Fibroblast of skin of left biceps (primary cell): ENCODE measurements at regions not wholly inside any gene's neighbourhood (a gene's known extent, or its start where the extent isn't known, plus 50 kb on each side); places are given as distances from the start of the nearest gene placed in this dataset.
A peak's percentile ranks its signal among the peaks of the same experiment; 100 is the strongest.

ENCODE experiments used
- DNase-seq, 2 experiments: peaks; one replicate each; pipeline ENCODE4 v3.0.0-alpha.2; 2013; ENCODE audit warnings: low read depth in 2 of 2

- no peak for DNase-seq
These were observed 75.2 kb upstream of the ADGRF1 start for GRCh38 chr6:47117314-47117713.

GRCh38 chr6:47116606-47117005 is 74.5 kb upstream of the ADGRF1 start:
- DNase-seq = no peak

DNA sequence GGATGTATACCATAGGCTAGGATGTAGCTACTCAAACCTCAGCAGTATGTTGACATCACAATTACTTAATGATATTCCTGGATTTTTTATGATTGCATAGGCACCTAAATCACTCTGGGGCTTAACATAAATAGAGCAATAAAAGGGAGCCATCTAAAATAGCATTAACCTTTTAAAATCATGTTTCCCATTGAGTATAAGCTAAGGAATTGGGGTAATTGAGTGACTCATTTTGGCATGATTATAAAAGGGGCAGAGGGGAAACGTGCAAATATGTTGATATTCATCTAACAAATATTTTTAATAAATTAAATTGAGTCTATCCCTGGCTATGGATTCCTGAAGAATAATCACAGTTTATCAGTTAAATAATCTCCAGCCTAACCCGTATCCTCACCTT is 74.0 kb upstream of the ADGRF1 start:
- no peak for DNase-seq

DNA sequence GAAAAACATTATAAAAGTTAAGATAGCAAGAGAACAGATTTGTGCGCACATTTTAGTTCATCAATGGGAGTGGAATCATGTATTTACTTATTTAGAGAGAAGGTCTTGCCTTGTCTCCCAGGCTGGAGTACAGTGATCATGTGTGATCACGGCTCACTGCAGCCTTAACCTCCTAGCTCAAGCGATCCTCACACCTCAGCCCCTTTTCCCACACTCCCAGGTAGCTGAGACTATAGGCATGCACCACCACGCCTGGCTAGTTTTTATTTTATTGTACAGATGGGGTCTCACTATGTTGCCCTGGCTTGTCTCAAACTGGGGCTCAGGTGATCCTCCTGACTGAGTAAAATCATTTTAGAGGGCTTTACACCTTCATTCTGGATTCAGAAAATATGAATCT is 72.3 kb upstream of the ADGRF1 start:
- DNase-seq = no peak

DNA sequence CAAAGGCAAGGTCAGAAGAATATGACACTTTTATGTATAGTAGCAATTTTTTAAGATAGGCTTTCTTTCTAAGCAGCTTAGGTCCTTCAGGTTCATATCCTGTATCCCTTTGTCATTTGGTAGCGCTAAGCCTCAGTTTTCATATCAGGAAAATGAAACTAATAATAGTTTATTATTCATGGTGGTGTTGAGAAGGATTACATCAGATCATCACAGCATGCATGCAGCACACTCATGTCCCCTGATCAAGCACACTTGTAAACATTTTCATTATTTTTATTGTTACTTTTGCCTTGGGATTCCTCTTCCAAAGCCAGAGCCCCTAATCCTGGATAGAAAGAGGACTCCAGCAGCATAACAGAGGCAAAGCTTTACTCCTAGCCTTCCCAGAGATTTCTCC is 70.2 kb upstream of the ADGRF1 start:
- DNase-seq = no peak

DNA sequence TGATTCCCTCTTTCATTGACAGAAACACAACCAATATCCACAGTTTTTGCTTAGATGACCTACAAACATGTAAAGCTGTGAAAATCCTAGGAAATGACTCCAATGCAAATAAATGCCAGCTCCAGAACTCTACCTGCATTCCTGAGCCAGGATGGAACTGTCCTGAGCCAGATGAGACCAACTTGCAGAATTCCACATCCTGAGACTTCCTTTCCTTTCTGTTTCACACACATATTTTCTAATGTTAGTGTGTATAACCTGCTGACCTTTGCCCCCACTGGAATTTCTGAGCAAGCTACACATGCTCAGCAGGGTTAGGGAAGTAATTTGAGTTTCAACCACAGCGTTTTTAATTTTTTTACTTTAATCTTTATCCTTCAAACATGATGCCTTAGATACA is 69.6 kb upstream of the ADGRF1 start:
- no peak for DNase-seq

DNA sequence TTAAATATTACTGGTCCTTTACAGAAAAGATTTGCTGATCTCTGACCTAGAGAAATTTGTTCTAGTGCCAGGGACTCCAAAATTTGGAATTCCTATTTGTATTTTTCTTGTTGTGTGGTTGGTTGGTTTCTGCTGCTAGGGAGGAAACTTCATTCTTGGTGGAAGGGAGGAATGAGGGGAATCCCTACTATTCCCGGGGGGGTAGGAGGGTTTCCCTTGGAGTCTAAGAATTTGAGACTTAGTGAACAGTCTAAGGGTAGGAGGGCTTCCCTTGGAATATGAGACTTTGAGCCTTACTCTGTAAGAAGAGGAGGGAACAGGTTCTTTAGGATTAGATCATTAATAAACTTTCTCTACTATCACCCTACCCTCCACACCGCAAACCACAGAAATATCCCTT is 67.1 kb upstream of the ADGRF1 start:
- DNase-seq = no peak

GRCh38 chr6:47106721-47107197 is 64.6 kb upstream of the ADGRF1 start:
- DNase-seq = no peak

GRCh38 chr6:47106216-47106615 is 64.1 kb upstream of the ADGRF1 start:
- DNase-seq = no peak

DNA sequence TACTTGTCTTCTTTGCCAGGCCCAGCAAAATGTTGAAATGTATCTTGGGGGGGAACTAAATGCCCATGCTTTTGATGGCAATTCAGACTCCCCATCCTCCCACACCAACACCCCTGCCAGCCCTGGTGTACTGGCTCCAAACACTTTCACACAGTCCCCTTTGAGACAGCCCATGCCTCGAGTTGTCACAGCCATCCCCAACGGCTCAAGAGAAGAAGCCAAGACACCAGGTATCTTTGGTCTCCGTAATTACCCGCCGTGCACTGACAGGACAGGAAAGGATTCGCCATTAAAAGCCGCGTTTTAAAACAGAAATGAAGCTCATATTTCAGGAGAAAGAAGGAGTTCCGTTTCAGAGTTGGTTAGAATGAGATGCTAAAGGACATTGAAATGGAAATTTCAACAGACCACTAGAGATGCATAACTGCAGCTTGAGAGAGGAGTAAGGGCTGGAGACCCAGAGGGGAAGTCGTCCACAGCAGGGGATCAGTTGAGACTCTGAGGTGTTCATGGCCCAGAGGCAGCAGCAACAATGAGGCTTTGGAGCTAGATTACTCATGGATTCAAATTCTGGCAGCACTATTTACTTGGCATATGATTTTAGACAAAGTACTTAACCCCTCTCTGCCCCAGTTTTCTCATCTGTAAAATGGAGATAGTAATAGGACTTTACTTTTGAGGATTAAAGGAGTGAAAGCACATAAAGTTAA is 63.5 kb upstream of the ADGRF1 start:
- DNase-seq = no peak

GRCh38 chr6:47103931-47104330 is 61.8 kb upstream of the ADGRF1 start:
- DNase-seq = no peak

DNA sequence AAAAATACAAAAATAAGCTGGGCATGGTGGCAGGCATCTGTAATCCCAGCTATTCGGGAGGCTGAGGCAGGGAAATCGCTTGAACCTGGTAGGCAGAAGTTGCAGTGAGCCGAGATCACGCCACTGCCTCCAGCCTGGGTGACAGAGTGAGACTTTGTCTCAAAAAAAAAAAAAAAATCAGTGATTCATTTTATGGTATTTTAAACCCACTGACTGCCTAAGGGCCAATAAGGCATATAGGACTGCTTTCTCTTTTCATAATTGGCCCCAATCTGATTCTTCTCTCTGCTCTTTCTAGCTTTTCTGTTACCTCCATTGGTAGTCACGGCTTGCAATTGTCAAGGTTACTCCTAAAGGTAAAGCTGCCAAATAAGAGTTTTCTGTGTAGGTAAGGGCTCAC is 60.2 kb upstream of the ADGRF1 start:
- DNase-seq = no peak

DNA sequence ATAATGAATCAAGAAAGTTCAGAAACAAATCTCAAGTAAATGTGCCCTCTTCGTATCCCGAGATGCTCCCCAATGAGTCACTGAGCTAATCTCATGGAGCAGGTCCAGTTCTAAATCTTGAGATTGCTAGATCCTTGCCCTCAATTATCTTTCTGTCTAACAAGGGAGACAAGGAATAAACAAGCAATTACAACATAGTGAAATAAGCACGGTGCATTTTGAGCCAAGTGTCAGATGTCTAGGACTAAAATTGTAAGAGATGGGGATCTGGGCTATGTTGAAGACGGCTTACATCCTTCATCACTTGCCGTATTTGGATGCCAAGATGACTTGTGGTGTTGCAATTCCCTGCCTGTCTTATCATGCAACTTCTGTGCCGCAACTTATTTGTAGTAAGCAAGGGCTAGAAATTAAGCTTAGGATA is 56.5 kb upstream of the ADGRF1 start:
- DNase-seq = no peak

DNA sequence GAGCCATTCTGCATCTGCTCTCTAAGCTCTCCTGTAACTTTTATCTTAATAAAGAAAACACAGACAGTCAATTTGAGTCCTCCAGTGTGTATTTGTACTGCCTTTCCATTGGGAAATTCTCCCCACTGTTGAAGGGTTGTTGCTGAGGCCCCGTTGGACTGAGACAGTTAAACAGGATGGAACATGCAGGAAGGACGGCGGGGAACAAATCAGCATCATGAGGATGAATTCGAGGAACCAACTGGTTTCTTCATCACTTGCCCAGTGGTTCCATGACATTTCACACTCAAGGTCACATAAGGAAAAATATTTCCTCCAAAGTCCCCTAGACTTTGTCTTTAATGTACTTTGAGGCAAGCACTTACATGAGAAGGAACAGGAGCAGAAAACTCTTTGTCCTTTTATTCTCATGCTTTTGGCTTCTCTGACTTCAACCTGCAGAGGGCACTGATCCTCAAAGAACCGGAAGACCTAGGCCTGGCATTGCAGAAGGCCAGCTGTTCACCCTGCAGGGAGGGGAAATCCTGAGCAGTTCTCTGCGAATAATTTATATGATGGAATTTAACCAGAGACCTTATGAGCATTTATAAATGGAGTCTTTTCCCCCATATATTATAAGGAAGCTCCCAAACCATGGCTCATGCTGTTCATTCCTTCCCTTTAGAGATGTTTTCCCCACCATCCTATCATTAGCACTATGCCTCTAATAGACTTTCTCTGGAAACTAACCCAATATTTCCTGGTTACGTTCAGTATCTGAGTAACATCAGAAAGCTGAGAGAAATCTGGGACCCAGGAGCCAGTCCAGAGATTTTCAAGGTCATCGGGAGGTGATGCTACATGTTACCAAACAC is 55.2 kb upstream of the ADGRF1 start:
- peak; percentile 50 to 53 for DNase-seq

DNA sequence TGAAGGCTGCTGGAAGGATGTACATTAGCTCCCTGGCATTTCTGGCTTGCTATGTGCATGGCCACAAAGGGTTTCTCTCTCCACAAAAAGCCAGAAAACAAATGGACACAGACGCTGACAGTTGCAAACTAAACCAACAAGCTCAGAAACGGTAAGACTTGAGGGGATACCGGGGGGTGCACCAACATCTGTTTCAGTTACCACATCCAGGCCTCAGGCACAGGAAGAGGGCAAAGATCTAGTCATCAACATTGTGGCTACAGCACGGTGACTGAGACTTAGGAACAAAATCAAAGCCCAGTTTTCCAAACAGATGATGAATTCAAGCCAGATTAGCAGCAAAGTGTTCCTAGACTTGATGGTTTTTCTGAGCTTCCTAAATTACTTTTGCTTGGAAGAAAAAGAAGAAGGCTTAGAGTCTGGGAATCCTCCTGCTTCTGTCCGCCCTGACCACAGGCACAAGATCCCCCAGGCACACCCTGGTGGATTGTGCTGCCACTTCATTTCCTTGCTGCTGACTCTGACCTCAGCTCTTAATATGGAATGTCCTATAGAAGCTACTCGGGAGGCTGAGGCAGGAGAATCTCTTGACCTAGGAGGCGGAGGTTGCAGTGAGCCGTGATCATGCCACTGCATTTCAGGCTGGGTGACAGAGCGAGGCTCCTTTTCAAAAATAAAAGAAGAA is 54.2 kb upstream of the ADGRF1 start:
- DNase-seq = no peak

DNA sequence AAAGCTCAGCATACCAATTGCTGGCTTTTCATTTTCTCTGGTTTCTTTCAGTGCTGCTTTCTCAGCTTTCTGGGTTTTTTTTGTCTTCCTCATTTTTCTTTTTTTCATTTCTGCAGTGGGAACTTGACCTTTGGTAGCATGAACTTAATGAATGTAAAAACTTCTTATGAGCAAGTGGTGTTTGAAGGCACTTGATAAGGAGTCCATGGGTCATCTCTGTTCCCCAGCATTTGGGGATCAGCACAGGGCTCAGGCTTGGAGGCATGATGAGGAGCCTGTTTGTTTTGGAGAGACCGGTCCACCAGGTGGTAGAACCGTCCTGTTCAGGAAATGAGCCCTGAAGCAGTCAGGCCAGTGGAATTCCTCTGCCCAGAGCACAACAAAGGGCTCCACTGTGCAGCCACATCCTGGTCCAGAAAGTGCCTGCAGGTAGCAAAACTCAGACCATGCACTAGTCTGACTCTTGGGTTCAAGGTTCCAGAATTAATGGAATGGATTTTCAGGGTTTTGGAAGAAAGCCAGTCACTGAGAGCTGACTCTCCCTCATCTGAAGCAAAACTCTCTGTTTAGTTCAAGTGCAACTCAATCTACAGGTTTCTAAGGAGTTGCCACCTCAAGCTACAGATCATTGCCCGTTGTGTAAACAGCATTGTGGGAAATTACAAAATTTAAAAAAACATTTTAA is 52.3 kb upstream of the ADGRF1 start:
- no peak for DNase-seq

- no peak for DNase-seq
These were observed 51.0 kb upstream of the ADGRF1 start for GRCh38 chr6:47093169-47093568.

- no peak for DNase-seq
These were observed 49.9 kb upstream of the ADGRF1 start for GRCh38 chr6:47091886-47092668.
